ENCODE measurements at regions not wholly inside any gene's neighbourhood (a gene's known extent, or its start where the extent isn't known, plus 50 kb on each side); places are given as distances from the start of the nearest gene placed in this dataset.

DNA sequence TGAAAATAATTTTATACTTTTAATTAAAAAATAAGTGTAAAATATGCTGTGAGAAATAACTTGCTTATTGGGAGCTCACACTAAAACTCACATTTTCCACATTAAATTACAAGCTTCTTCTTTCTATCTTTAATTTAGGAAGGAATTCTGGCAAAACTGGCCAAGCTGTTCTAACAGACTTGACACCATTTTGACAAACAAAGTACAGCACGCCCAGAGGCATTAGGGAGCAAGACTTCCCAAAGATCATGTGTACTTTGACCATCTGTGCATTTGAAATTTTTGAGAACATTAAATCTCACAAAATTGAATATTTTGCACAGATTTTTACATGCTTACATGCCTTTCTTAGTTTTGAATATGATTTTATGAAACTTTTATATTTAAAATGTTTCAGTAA is 1288.4 kb upstream of the CADM2 start:
- H3K4me3 ChIP-seq (ENCODE audit: low read depth, low read length) = no peak overlapping the region
- no peak for DNase-seq (ENCODE audit: low read depth)

DNA sequence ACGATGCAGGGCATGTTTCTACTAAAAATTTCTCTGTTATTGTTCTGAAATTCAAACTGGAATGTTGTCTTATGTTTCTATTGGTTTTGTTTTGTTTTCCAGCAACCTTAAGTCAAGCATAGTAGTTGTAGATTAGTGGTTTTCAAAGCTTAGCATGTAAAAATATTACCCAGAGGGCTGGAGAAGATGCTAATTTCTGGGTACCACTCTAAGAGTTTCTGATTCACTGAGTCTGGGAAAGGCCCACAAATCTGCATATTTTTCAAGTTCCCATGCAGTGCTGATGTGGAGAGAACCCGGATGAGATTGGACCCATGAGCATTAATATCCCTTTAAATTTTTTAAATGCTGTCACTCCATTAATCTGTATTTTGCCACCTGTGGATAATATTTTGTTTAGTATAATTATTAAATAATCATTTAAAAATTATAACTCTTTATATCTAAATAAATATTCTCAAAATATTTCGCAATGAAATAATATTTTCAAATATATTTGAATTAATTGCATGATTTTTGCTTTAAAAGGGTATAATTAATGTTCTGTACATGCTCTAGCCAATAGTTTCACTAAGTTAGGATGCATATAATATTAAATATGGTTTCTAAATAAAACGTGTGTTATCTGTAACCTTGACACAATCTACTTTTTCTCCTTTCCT is 1274.7 kb upstream of the CADM2 start:
- TF ChIP-seq, protein P1, sequence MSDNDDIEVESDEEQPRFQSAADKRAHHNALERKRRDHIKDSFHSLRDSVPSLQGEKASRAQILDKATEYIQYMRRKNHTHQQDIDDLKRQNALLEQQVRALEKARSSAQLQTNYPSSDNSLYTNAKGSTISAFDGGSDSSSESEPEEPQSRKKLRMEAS (IDR thresholded peaks at IDR 0.05; ENCODE audit: low read depth, low read length) = no peak
- TF ChIP-seq, protein P2, sequence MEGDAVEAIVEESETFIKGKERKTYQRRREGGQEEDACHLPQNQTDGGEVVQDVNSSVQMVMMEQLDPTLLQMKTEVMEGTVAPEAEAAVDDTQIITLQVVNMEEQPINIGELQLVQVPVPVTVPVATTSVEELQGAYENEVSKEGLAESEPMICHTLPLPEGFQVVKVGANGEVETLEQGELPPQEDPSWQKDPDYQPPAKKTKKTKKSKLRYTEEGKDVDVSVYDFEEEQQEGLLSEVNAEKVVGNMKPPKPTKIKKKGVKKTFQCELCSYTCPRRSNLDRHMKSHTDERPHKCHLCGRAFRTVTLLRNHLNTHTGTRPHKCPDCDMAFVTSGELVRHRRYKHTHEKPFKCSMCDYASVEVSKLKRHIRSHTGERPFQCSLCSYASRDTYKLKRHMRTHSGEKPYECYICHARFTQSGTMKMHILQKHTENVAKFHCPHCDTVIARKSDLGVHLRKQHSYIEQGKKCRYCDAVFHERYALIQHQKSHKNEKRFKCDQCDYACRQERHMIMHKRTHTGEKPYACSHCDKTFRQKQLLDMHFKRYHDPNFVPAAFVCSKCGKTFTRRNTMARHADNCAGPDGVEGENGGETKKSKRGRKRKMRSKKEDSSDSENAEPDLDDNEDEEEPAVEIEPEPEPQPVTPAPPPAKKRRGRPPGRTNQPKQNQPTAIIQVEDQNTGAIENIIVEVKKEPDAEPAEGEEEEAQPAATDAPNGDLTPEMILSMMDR (IDR thresholded peaks at IDR 0.05; ENCODE audit: low read depth, low read length) = no peak
- TF ChIP-seq POLR2A (IDR thresholded peaks at IDR 0.05; ENCODE audit: extremely low read depth, insufficient read length) = no peak
- H3K4me3 ChIP-seq (ENCODE audit: low read depth, low read length) = no peak overlapping the region
- no peak for DNase-seq (ENCODE audit: low read depth)

More for the DNA sequence above, 1288.4 kb upstream of the CADM2 start:
- no peak for TF ChIP-seq POLR2A (IDR thresholded peaks at IDR 0.05; ENCODE audit: extremely low read depth, insufficient read length)
- TF ChIP-seq, protein P1 (IDR thresholded peaks at IDR 0.05; ENCODE audit: low read depth, low read length) = no peak
- TF ChIP-seq, protein P2 (IDR thresholded peaks at IDR 0.05; ENCODE audit: low read depth, low read length) = no peak
- no peak for TF ChIP-seq MYC (IDR thresholded peaks at IDR 0.05; ENCODE audit: low read depth, low read length)

DNA sequence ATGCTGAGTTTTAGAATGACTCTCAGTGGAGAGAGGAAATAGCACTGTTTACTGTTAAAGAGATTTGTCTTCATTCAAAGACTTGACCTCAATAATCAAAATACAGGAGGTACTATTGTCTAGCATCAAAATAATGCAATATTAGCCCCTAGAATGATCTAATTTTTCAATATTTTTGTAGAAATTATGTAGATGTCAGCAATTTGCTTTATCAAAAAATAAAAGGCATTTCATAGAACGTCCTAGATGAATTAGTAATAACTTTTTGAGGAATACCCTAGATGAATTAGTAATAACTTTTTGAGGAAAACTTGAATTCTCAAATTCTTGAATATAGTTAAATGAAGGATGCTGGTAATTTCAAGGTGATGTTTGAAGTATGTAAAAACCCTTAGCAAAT is 1252.1 kb upstream of the CADM2 start:
- TF ChIP-seq POLR2A (IDR thresholded peaks at IDR 0.05; ENCODE audit: extremely low read depth, insufficient read length) (no peak), MYC (IDR thresholded peaks at IDR 0.05; ENCODE audit: low read depth, low read length) (no peak)
- TF ChIP-seq, protein P2 (IDR thresholded peaks at IDR 0.05; ENCODE audit: low read depth, low read length) = no peak
- TF ChIP-seq, protein P1 (IDR thresholded peaks at IDR 0.05; ENCODE audit: low read depth, low read length) = no peak

DNA sequence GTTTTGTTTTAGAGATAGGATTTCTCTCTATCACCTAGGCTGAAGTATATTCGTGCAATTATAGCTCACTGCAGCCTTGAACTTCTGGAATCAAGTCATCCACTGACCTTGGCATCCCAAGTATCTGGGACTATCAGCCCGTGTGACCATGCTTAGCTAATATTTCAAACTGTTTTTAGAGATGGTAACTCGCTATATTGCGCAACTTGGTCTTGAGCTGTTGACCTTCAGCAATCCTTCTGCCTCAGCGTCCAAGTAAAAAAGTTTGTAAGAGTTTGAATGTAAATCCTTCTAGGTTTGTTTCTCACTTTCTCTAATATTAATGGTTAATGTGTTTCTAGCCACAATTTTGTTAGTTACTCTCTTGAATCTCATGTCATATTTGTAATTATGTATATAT is 1243.5 kb upstream of the CADM2 start:
- TF ChIP-seq MYC (IDR thresholded peaks at IDR 0.05; ENCODE audit: low read depth, low read length) (no peak), POLR2A (IDR thresholded peaks at IDR 0.05; ENCODE audit: extremely low read depth, insufficient read length) (no peak)
- TF ChIP-seq, protein P2 (IDR thresholded peaks at IDR 0.05; ENCODE audit: low read depth, low read length) = no peak
- TF ChIP-seq, protein P1 (IDR thresholded peaks at IDR 0.05; ENCODE audit: low read depth, low read length) = no peak
- H3K4me3 ChIP-seq (ENCODE audit: low read depth, low read length) = no peak overlapping the region
- no peak for DNase-seq (ENCODE audit: low read depth)

More for the DNA sequence above, 1252.1 kb upstream of the CADM2 start:
- H3K4me3 ChIP-seq (ENCODE audit: low read depth, low read length) = no peak overlapping the region
- no peak for DNase-seq (ENCODE audit: low read depth)

DNA sequence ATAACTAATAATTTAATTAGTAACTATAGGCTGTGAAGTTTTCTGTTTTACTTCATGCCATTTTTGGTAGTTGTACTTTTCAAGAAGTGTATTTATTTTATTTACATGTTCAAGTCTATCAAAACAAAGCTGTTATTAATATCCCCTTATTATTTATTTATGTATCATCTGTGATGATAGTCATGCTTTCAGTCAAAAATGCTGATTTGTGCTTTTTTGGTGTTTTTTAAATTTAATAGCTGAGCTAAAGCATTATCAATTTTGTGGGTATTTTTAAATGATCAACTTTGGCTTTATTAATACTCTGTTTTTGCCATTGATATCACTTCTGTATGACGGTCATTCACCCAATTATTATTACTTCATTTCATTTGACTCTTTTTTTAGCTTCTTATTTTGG is 1229.2 kb upstream of the CADM2 start:
- no peak overlapping the region for H3K4me3 ChIP-seq (ENCODE audit: low read depth, low read length)
- DNase-seq (ENCODE audit: low read depth) = no peak
- TF ChIP-seq, protein P2 (IDR thresholded peaks at IDR 0.05; ENCODE audit: low read depth, low read length) = no peak
- TF ChIP-seq MYC (IDR thresholded peaks at IDR 0.05; ENCODE audit: low read depth, low read length) = no peak
- TF ChIP-seq, protein P1 (IDR thresholded peaks at IDR 0.05; ENCODE audit: low read depth, low read length) = no peak
- TF ChIP-seq POLR2A (IDR thresholded peaks at IDR 0.05; ENCODE audit: extremely low read depth, insufficient read length) = no peak

All from NB4 (cell line).